GM19023 (cell line): ENCODE measurements at regions not wholly inside any gene's neighbourhood (a gene's known extent, or its start where the extent isn't known, plus 50 kb on each side); places are given as distances from the start of the nearest gene placed in this dataset.

Experiments used
- ATAC-seq: cut with Tn5 transposase; IDR thresholded peaks from one replicate; pipeline ENCODE4 v1.9.1; 2021; ENCODE audit warnings: mild to moderate bottlenecking, moderate library complexity; ENCODE audit not compliant: unreplicated experiment

DNA sequence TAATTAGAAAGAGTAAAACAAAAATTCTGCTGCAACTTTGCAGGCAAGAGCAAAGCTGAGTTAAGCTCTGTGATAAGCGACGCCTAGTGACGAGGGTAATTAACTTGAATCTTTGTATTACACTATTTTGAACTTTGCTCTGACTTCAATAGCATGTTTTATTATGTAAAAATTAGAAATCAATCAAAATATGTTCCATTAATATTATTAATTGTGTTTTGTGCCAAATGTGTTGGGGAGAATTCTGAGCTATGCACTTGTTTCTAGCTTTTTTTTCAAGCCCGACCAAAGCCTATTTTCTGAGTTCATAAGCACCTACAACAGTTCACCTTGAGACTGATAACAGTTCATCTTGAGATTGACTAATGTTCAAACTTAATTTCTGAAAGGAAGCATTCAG is 90.1 kb upstream of the PDE3A start:
- no peak for ATAC-seq

GRCh38 chr12:20280515-20280914 is 87.8 kb upstream of the PDE3A start:
- no peak for ATAC-seq

DNA sequence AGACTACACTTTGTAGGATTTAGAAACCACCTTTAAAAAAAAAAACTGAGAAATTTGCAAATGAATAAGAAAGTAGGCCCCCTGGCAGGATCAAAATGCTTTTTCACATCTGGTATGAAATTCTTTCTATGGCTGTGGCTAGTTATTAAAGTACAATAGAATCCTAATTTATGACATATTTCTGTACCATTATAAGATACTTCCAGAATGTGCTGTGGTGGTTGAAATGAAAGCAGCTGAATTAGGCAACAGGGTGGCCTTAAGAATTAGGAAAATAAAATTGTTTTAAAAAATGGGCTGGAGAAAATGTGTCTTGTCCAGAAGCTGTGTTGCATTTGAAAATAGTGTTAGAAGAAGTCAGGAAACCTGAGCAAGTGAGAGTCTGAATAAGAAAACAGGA is 85.9 kb upstream of the PDE3A start:
- ATAC-seq = no peak

DNA sequence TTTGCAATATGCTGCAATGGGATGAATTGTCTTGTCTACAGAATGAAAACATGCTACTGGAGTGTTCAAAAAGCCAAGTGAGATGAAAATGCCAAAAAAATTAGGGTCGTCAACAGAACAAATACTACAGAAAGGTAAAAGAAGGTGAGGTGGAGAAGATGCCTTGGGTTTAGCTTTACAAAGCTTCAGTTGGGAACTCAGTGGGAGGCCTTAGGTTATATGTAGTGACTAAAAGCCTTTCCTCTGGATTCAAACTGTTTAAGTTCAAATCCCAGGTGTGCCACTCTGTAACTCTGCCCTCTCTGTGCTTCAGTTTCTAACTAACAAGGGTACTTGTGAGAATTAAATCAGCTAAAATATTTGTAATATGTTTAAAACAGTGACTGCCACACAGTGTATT is 84.9 kb upstream of the PDE3A start:
- ATAC-seq = no peak

GRCh38 chr12:20289520-20289919 is 78.8 kb upstream of the PDE3A start:
- ATAC-seq = no peak

- no peak for ATAC-seq
Observed at GRCh38 chr12:20300457-20300856, 67.9 kb upstream of the PDE3A start.

DNA sequence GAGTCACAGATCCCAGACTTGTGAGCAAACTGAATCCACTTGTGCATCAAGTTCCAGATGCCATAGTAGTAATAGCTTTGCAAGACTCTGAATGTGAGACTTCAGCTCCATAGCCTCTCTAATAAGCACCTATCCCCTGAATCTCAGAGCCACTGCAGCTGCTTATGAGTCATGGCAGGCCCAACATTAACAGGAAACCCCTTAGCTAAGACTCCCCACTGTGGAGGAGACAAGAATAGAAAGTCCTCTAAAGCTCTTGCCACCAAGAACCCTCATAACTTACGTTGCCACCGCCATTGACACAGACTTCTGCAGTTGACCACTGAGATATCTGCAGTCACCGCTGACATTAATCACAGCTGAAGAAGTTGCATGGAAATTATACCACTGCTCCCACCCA is 62.9 kb upstream of the PDE3A start:
- ATAC-seq = no peak

DNA sequence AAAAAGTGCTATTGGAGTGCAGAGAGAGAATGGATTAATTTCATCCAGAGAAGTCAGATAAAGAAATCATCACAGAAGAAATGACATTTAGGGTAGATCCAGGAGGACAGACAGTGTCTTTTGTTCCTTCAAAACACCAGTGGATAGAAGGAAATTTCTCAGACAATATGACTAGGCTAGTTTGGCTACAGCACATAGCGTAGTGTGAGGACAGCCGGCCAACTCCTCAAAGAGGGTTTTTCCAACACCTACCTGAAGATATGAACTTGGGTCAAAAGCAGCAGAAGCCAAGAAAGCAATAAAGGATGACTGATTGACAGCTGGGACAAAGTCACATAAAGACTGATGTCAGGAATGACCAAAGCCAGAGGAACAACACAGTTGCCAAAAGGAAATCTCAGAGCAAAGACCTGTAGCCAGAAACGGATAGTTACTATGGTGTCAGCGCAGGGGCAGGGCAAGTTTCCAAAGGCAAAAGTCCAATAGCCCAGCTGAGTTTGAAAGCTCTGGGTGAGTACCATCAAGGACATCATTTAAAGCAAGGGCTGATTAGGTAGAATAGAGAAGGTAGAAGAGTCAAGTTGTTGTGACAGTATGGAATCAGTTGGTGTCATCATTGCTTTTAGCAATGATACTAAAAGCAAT is 58.7 kb upstream of the PDE3A start:
- ATAC-seq = no peak

DNA sequence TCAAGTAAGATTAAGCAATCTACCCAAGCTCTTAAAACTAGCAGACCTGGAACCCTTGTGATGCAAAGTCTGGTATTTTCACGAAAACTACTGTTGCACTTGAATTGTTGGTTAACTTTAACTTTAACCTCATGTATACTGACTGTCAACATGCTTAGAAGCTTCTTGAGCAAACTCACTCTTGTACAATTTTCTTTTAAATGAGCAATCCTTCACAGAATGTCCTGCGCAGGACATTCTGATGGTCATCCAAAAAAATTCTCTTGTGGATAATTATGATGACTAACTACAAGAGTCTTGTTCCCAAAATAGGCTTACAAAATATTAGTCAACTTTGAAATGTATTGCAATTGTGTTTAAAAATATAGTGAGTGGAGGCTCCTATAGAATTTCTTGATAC is 54.0 kb upstream of the PDE3A start:
- no peak for ATAC-seq

GRCh38 chr12:20317554-20317953 is 50.8 kb upstream of the PDE3A start:
- ATAC-seq = no peak
